B cell (primary cell): ENCODE measurements at regions not wholly inside any gene's neighbourhood (a gene's known extent, or its start where the extent isn't known, plus 50 kb on each side); places are given as distances from the start of the nearest gene placed in this dataset.

Experiments used
- ATAC-seq: fragments of 200-7000 bp; cut with Tn5 transposase; one replicate; pipeline ENCODE4 v1.10.0; 2021; ENCODE audit warnings: low read depth, mild to moderate bottlenecking, moderate number of reproducible peaks, moderate library complexity
- CTCF ChIA-PET: fragments of 350-600 bp; sonication (Branson Sonifier 250); formaldehyde crosslinking; loops from one replicate; lab custom pipeline; 2021; ENCODE audit warnings: antibody characterized with exemption, inconsistent platforms; lab: Charles Lee
- POLR2A ChIA-PET: fragments of 350-600 bp; sonication (Branson Sonifier 250); formaldehyde crosslinking; loops from one replicate; lab custom pipeline; 2021; ENCODE audit warnings: antibody characterized with exemption; lab: Charles Lee
- DNase-seq: peaks from one replicate; pipeline ENCODE4 v3.0.0; 2013
- H2AFZ ChIP-seq: 2 replicates; pipeline ENCODE4 v1.6.1; 2012; ENCODE audit warnings: mild to moderate bottlenecking, low read depth, low read length; ENCODE audit not compliant: insufficient read depth, poor library complexity, severe bottlenecking
- H3K27ac ChIP-seq, 2 donors: 1 replicate in 1 of 2; 2 replicates in 1 of 2; pipeline ENCODE4 v1.5.1; 2012 to 2013; ENCODE audit warnings: low read length in 2 of 2, mild to moderate bottlenecking in 2 of 2, moderate library complexity in 1 of 2
- H3K27me3 ChIP-seq, 4 experiments: fragments of 200-600 bp in 1 of 4; sonication (generic) in 1 of 4; replicated peaks in 1 of 4; 1 replicate in 2 of 4; 2 replicates in 2 of 4; pipeline versions ENCODE4 v1.6.1 to v1.7.0; 2013 to 2016; ENCODE audit warnings: low read length in 3 of 4, mild to moderate bottlenecking in 2 of 4, mixed read lengths in 1 of 4, moderate library complexity in 1 of 4; ENCODE audit not compliant: insufficient read depth in 4 of 4, control insufficient read depth in 3 of 4; ENCODE audit errors: control extremely low read depth in 1 of 4
- H3K36me3 ChIP-seq, 2 experiments: replicated peaks in 1 of 2; 1 replicate in 1 of 2; 2 replicates in 1 of 2; pipeline versions ENCODE4 v1.6.1 to v1.7.1; 2013; ENCODE audit warnings: low read length in 1 of 2; ENCODE audit not compliant: insufficient read depth in 2 of 2, control insufficient read depth in 1 of 2; ENCODE audit errors: control extremely low read depth in 1 of 2, extremely low read depth in 1 of 2
- H3K4me1 ChIP-seq, 2 donors: fragments of 200-600 bp in 1 of 2; sonication (generic) in 1 of 2; 1 replicate in 1 of 2; 2 replicates in 1 of 2; pipeline versions ENCODE4 v1.5.1 to v1.6.1; 2013 to 2017; ENCODE audit warnings: low read length in 2 of 2; ENCODE audit not compliant: control insufficient read depth in 2 of 2, insufficient read depth in 2 of 2
- H3K4me2 ChIP-seq: replicated peaks from 2 replicates; pipeline ENCODE3; 2012; ENCODE audit warnings: mild to moderate bottlenecking, low read depth, low read length; ENCODE audit not compliant: poor library complexity, severe bottlenecking
- H3K4me3 ChIP-seq, 5 experiments: fragments of 200-600 bp in 1 of 5; sonication (generic) in 1 of 5; 1 replicate in 3 of 5; 2 replicates in 2 of 5; pipeline versions ENCODE4 v1.5.1 to v1.7.0; 2011 to 2016; ENCODE audit warnings: low read length in 4 of 5, mild to moderate bottlenecking in 4 of 5, low read depth in 2 of 5, control low read depth in 1 of 5, moderate library complexity in 1 of 5; ENCODE audit not compliant: insufficient read depth in 1 of 5; ENCODE audit errors: control extremely low read depth in 1 of 5, extremely low read depth in 1 of 5
- H3K79me2 ChIP-seq: fragments of 200-600 bp; sonication (generic); one replicate; pipeline ENCODE4 v1.6.0; 2016; ENCODE audit warnings: low read length; ENCODE audit not compliant: control insufficient read depth, insufficient read depth
- H3K9ac ChIP-seq: fragments of 200-600 bp; sonication (generic); 2 replicates; pipeline ENCODE4 v1.6.1; 2017; ENCODE audit warnings: mild to moderate bottlenecking, low read length, moderate library complexity
- H3K9me3 ChIP-seq, 3 donors: one replicate each; pipeline versions ENCODE4 v1.6.1 to v1.7.1; 2013; ENCODE audit warnings: low read length in 2 of 3; ENCODE audit not compliant: control insufficient read depth in 2 of 3, insufficient read depth in 1 of 3; ENCODE audit errors: control extremely low read depth in 1 of 3
- H4K20me1 ChIP-seq: 2 replicates; pipeline ENCODE4 v1.6.0; 2012; ENCODE audit warnings: mild to moderate bottlenecking, low read length; ENCODE audit not compliant: insufficient read depth, control insufficient read depth, poor library complexity, severe bottlenecking
- H3K27ac Mint-ChIP-seq: one replicate; pipeline ENCODE4 v1.8.0; 2021; ENCODE audit warnings: mixed read lengths
- H3K27me3 Mint-ChIP-seq: one replicate; pipeline ENCODE4 v1.8.0; 2021; ENCODE audit warnings: mixed read lengths
- H3K4me1 Mint-ChIP-seq: one replicate; pipeline ENCODE4 v1.8.0; 2021; ENCODE audit warnings: mixed read lengths
- H3K4me3 Mint-ChIP-seq: one replicate; pipeline ENCODE4 v1.8.0; 2021; ENCODE audit warnings: mixed read lengths
- H3K9me3 Mint-ChIP-seq: one replicate; pipeline ENCODE4 v1.8.0; 2022; ENCODE audit warnings: mixed read lengths; ENCODE audit not compliant: insufficient read depth
- CTCF ChIP-seq: fragments of 200-600 bp; IDR thresholded peaks from one replicate; pipeline ENCODE4 v1.8.0; 2022; ENCODE audit warnings: antibody characterized with exemption, mild to moderate bottlenecking
- EZH2 ChIP-seq: IDR thresholded peaks from 2 replicates; pipeline ENCODE4 v1.6.1; 2012; ENCODE audit warnings: borderline replicate concordance, low read depth, mild to moderate bottlenecking, moderate library complexity, low read length; ENCODE audit not compliant: insufficient read depth, poor library complexity, severe bottlenecking
- WGBS: methylation state at CpG from one replicate; pipeline ENCODE4 v1.1.5; 2013; ENCODE audit warnings: missing lambda C conversion rate; ENCODE audit not compliant: insufficient coverage; 5-methylcytosine and 5-hydroxymethylcytosine counted together
- intact Hi-C: fragments of 100-400 bp; cut with micrococcal nuclease; formaldehyde crosslinking; loops from one replicate; pipeline ENCODE4 v1.10.0; 2022

GRCh38 chr11:116519499-116519898 lies 253.3 kb downstream of the BUD13 start:
- DNase-seq (no peak), ATAC-seq (no peak)
- Mint-ChIP-seq H3K4me3 (no peak overlapping the region), H3K4me1 (no peaks in the 10 kb centered on the region), H3K27me3 (peaks cover 32% of the 10 kb centered on the region), H3K9me3 (no peaks in the 10 kb centered on the region), H3K27ac (no peak overlapping the region)
- Histone ChIP-seq H3K9ac (no peak overlapping the region), H3K4me1 (no peaks in the 10 kb centered on the region), H2AFZ (no peak overlapping the region), H3K36me3 (no peaks in the 10 kb centered on the region), H3K4me2 (no peak overlapping the region), H3K79me2 (no peaks in the 10 kb centered on the region), H3K27ac (no peak overlapping the region), H4K20me1 (no peaks in the 10 kb centered on the region), H3K4me3 (no peak overlapping the region), H3K27me3 (peaks cover 0 to 5% (median 1%) of the 10 kb centered on the region in 4 experiments), H3K9me3 (no peaks in the 10 kb centered on the region)
- 80% methylated on average over 4 of the region's 5 CpGs for WGBS
- intact Hi-C loops: no loop called here
- ChIA-PET POLR2A (no interaction called here), CTCF (no interaction called here)
- TF ChIP-seq CTCF (no peak), EZH2 (no peak)

DNA sequence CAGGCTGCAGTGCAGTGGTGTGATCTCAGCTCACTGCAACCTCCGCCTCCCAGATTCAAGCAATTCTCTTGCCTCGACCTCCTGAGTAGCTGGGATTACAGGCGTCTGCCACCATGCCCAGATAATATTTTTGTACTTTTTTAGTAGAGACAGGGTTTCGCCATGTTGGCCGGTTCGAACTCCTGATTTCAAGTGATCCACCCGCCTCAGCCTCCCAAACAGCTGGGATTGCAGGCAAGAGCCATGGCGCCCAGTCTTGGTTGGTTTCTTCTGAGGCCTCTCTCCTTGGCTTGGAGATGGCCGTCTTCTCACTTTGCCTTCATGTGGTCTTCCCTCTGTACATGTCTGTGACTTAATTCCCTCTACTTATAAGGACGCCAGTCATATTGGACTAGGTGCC lies 254.6 kb downstream of the BUD13 start:
- peaks cover 0 to 5% (median 1%) of the 10 kb centered on the region in 4 experiments for H3K27me3 ChIP-seq
- no peak overlapping the region for H2AFZ ChIP-seq
- Mint-ChIP-seq H3K27ac (no peak overlapping the region), H3K4me1 (no peaks in the 10 kb centered on the region), H3K4me3 (no peak overlapping the region), H3K9me3 (no peaks in the 10 kb centered on the region), H3K27me3 (peaks cover 35% of the 10 kb centered on the region)
- peaks cover 0 to 5% (median 0%) of the 10 kb centered on the region in 3 donors for H3K9me3 ChIP-seq
- H3K4me1 ChIP-seq: no peaks in the 10 kb centered on the region
- TF ChIP-seq EZH2 (no peak), CTCF (no peak)
- 79% methylated on average over 10 of the region's 10 CpGs for WGBS
- no peak overlapping the region for H3K27ac ChIP-seq
- H3K36me3 ChIP-seq: no peaks in the 10 kb centered on the region
- DNase-seq (no peak), ATAC-seq (no peak)
- H3K4me3 ChIP-seq: no peak overlapping the region
- H3K4me2 ChIP-seq: no peak overlapping the region
- ChIA-PET POLR2A (no interaction called here), CTCF (no interaction called here)
- no peaks in the 10 kb centered on the region for H4K20me1 ChIP-seq
- intact Hi-C loops: no loop called here
- H3K79me2 ChIP-seq: no peaks in the 10 kb centered on the region
- H3K9ac ChIP-seq: no peak overlapping the region
